ENCODE measurements at regions not wholly inside any gene's neighbourhood (a gene's known extent, or its start where the extent isn't known, plus 50 kb on each side); places are given as distances from the start of the nearest gene placed in this dataset.

GRCh38 chr1:113271039-113271438 is 119.3 kb upstream of the MAGI3 start:
- TF ChIP-seq, protein P1, sequence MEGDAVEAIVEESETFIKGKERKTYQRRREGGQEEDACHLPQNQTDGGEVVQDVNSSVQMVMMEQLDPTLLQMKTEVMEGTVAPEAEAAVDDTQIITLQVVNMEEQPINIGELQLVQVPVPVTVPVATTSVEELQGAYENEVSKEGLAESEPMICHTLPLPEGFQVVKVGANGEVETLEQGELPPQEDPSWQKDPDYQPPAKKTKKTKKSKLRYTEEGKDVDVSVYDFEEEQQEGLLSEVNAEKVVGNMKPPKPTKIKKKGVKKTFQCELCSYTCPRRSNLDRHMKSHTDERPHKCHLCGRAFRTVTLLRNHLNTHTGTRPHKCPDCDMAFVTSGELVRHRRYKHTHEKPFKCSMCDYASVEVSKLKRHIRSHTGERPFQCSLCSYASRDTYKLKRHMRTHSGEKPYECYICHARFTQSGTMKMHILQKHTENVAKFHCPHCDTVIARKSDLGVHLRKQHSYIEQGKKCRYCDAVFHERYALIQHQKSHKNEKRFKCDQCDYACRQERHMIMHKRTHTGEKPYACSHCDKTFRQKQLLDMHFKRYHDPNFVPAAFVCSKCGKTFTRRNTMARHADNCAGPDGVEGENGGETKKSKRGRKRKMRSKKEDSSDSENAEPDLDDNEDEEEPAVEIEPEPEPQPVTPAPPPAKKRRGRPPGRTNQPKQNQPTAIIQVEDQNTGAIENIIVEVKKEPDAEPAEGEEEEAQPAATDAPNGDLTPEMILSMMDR (IDR thresholded peaks at IDR 0.05) = no peak
- no peak for TF ChIP-seq POLR2A (IDR thresholded peaks at IDR 0.05)

Measured in esophagus squamous epithelium (tissue), 4 donors.